GM13976 (cell line): ENCODE measurements at regions not wholly inside any gene's neighbourhood (a gene's known extent, or its start where the extent isn't known, plus 50 kb on each side); places are given as distances from the start of the nearest gene placed in this dataset.

ENCODE experiments used
- DNase-seq: peaks from one replicate; pipeline ENCODE4 v3.0.0; 2012; ENCODE audit warnings: low spot score
- in situ Hi-C: fragments of 300-500 bp; cut with MboI; formaldehyde crosslinking; loops from one replicate; pipeline ENCODE4 v1.12.0; 2022; ENCODE audit warnings: low sequenced_read_pairs, mixed read lengths, inconsistent platforms; ENCODE audit not compliant: unreplicated experiment
- TF ChIP-seq, protein P1 (sequence below): IDR thresholded peaks from 2 replicates; pipeline ENCODE4 v1.5.1; 2012; ENCODE audit warnings: borderline replicate concordance, mild to moderate bottlenecking; ENCODE audit not compliant: insufficient read depth; ENCODE audit errors: extremely low read depth, missing control alignments, control extremely low read depth

DNA sequence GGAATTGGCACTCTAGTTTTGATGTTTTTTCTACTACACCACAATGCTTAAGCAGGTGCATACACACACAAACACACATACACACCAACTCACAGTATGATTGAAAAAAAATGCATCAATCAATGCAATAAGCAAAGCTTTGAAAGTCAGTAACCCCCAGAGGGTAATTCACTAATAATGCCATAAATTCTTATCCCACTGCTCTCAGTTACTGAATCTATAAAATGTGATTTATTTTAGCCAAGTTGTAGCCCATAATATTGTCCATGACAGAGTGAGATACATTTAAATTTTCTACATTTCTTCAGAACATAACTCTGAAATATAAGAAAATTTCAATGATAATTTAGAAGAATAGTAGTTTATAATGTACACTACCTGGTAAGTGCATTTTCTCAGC lies 87.9 kb downstream of the LIG4 start:
- no peak for DNase-seq
- TF ChIP-seq, protein P1, sequence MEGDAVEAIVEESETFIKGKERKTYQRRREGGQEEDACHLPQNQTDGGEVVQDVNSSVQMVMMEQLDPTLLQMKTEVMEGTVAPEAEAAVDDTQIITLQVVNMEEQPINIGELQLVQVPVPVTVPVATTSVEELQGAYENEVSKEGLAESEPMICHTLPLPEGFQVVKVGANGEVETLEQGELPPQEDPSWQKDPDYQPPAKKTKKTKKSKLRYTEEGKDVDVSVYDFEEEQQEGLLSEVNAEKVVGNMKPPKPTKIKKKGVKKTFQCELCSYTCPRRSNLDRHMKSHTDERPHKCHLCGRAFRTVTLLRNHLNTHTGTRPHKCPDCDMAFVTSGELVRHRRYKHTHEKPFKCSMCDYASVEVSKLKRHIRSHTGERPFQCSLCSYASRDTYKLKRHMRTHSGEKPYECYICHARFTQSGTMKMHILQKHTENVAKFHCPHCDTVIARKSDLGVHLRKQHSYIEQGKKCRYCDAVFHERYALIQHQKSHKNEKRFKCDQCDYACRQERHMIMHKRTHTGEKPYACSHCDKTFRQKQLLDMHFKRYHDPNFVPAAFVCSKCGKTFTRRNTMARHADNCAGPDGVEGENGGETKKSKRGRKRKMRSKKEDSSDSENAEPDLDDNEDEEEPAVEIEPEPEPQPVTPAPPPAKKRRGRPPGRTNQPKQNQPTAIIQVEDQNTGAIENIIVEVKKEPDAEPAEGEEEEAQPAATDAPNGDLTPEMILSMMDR, result no peak
- in situ Hi-C loops, result no loop called here

DNA sequence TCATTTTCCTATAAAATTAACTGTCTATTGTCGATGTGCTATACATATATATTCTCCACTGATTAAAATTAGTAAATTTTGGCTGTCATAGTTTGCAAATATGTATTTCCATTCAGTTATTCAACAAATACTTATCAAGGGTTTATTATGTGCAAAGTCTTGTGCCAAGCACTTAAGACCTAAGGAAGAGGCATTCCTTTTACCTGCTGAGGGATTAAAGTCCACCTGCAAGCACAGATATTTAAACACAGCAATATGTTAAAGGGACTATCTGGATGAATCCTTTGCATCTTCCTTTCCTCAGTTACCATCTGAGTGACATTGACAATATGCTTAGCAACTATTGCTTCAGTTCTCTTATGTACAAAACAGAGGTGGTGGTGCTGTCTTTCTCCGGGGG lies 89.3 kb downstream of the LIG4 start:
- TF ChIP-seq, protein P1, result no peak
- DNase-seq, result no peak
- in situ Hi-C loops, result no loop called here

DNA sequence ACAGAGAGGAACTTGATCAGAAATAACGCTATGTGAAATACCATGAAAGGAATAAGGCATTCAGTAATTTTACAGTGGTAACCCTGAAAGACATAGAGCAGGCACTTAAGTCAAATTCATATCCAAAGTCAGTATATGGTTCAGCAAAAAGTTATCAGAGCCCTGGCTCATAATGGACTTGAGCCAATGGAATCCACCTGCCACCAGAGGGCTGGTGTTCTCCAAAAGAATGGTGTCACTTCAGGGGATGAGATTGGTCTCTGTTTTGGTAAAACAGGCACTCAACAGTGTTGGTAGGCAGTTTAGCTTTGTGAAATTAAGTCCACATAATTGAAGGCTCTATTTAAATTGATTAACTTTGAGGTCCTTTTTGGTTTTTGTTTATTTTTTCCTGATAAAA lies 93.9 kb downstream of the LIG4 start:
- DNase-seq, result no peak
- TF ChIP-seq, protein P1, result no peak
- in situ Hi-C loops, result no loop called here

DNA sequence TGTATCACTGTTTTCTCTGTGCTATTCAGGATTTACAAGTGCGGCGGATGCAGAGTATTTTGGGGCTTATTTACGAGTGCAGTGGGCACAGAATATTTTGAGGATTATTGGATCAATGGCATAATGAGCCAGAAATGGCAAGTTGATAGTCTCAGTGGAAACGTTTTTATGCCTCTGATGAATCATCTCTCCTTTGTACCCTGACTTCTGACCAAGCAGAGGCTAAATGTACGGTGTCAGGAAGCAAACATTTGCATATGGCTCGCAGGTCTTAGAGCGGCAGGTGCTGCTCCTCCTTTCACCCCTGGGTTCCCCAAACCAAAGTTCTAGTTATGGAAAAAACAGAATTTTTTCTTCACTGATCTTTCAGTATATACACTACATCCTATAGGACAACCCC lies 94.5 kb downstream of the LIG4 start:
- TF ChIP-seq, protein P1, result no peak
- DNase-seq, result no peak
- in situ Hi-C loops, result no loop called here

DNA sequence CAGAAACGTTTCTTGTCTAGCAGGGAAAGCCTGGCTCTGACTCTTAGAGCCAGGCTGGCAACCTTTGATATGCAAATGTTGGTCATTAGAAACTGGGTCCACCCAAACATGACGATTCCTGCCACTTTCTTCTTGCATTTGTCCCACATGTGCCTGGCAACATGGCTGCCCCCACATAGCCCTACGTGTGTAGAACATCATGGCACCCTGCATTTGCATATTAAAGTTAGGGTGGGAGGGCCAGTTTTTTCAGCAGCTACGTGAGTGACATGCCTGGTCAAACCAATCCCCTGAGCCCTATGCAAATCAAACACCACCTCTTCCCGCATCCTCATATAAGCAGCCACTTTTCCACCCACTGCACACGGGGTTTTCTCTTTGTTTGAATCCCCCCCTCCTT lies 95.0 kb downstream of the LIG4 start:
- in situ Hi-C loops, result no loop called here
- no peak for DNase-seq
- TF ChIP-seq, protein P1, result no peak

DNA sequence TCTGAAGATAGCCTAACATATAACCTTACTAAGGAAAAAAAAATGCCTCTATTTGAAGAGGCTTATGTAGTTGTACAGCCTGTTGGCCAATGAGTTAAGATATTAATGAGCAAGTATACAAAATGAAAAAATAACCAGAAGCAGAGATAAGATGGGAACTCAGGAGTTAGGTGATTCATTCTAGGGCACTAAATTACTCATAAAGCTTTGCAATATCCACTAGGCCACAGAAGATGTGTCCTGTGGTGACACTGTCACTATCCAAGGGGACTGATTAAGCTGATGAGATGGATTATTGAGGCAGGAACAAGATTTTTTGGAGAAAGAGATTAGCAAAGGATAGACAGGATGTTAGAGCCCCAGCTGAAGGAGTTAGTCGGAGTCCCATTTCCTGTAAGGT lies 99.6 kb downstream of the LIG4 start:
- in situ Hi-C loops, result no loop called here
- DNase-seq, result no peak
- TF ChIP-seq, protein P1, result no peak

DNA sequence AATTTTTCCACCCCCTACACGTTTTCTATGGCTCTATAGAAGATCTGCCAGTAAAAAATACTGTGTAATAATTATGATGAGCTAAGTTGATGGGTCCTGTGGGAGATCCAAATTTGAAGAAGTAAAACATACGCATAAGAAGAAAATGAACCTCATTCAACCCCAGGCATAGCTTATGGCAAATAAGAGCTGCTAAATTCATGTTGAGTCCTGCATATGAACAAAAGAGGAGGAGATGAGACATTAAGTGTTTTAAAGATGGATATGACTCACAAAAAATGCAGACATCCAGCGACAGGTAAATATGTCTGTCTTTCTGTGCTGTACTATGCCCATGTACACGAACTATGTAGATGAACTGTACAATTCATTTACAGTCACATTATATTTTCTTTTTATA lies 101.9 kb downstream of the LIG4 start:
- TF ChIP-seq, protein P1, result no peak

More for the DNA sequence above, 101.9 kb downstream of the LIG4 start:
- in situ Hi-C loops, result no loop called here
- DNase-seq, result no peak
